Astrocyte of the cerebellum (primary cell): ENCODE measurements at regions not wholly inside any gene's neighbourhood (a gene's known extent, or its start where the extent isn't known, plus 50 kb on each side); places are given as distances from the start of the nearest gene placed in this dataset.

ENCODE experiments used
- DNase-seq: peaks from one replicate; pipeline ENCODE4 v3.0.0-alpha.2; 2011; ENCODE audit warnings: low read depth
- H3K4me3 ChIP-seq: 2 replicates; pipeline ENCODE4 v1.5.1; 2011; ENCODE audit warnings: mild to moderate bottlenecking, low read depth, low read length, moderate library complexity
- CTCF ChIP-seq: IDR thresholded peaks from 2 replicates; pipeline ENCODE4 v1.5.1; 2012; ENCODE audit warnings: low read length, low read depth, moderate library complexity, mild to moderate bottlenecking; ENCODE audit errors: missing control alignments
- in situ Hi-C: cut with HindIII; loops from 2 replicates; pipeline ENCODE4 v1.10.0; 2017; ENCODE audit warnings: low sequenced_read_pairs

- in situ Hi-C loops: no loop called here
- H3K4me3 ChIP-seq: no peak overlapping the region
- DNase-seq: peak; percentile 15
- no peak for TF ChIP-seq CTCF
Observed at GRCh38 chrX:45353456-45353855, 152.8 kb upstream of the DIPK2B start.

GRCh38 chrX:45352611-45353010, 151.9 kb upstream of the DIPK2B start:
- in situ Hi-C loops: no loop called here
- no peak overlapping the region for H3K4me3 ChIP-seq
- no peak for TF ChIP-seq CTCF
- no peak for DNase-seq

DNA sequence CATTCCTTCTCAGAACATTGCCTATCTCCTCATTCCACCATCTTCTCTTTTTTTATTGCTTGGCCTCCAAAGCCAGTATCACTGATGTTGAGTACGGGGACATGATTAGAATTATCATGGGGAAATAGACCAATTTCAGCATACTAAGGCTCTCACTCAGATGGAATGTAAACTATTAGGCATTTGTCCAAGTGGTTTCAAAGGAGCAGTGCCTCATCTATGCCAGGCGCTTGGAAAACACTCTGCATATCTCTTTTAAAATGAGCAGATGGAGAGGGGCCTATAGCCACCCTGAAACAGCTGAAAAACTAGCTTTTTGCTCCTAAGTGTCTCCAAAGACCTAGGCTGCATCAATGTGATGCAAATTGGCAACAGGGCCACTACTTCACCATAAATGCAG, 150.8 kb upstream of the DIPK2B start:
- in situ Hi-C loops: no loop called here
- H3K4me3 ChIP-seq: no peak overlapping the region
- peak; percentile 36 for DNase-seq
- TF ChIP-seq CTCF: no peak

- in situ Hi-C loops: no loop called here
- no peak for DNase-seq
- no peak for TF ChIP-seq CTCF
- no peak overlapping the region for H3K4me3 ChIP-seq
Observed at GRCh38 chrX:45348296-45348695, 147.6 kb upstream of the DIPK2B start.

DNA sequence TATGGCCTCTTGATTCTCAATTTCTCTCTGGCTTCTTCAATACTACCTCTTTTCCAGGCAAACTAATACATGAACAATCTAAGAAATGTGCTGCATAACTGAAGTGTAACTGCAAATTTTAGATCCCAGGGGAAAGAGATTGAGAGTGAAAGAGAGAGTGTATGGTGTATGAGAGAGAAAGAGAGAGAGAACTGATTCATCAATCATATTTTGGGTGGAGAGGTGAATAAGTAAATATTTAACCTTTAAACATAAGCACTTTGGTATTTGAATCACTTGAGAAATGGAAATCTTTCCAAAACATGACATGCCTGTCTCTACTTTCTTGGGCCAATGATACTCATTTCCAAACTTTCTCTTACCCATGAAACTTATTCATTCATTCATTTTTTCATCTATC, 147.2 kb upstream of the DIPK2B start:
- TF ChIP-seq CTCF: no peak
- DNase-seq: no peak
- in situ Hi-C loops: no loop called here
- H3K4me3 ChIP-seq: no peak overlapping the region

DNA sequence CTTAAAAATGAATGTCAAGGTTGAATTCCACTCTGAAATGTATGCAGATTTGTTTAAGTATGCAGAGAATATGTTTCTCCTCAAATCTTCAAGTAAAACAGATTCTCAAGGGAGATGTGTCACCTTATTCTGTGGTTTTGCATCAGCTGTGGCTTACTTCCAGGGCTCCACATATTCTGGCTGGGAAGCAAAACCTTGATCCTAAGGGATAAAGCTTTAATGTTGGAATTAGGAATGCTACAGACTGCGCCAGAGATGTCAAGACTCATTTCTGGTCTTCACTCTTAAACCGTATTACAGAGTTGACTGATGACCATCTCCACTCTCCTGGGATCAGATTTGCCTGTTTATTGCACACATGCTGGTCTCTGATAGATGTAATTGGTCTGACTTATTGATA, 143.9 kb upstream of the DIPK2B start:
- H3K4me3 ChIP-seq: no peak overlapping the region
- DNase-seq: peak; percentile 70
- no peak for TF ChIP-seq CTCF
- in situ Hi-C loops: no loop called here

GRCh38 chrX:45329217-45329616, 128.5 kb upstream of the DIPK2B start:
- in situ Hi-C loops: no loop called here
- no peak overlapping the region for H3K4me3 ChIP-seq

More at GRCh38 chrX:45329217-45329616, 128.5 kb upstream of the DIPK2B start:
- TF ChIP-seq CTCF: no peak
- peak; percentile 5 for DNase-seq
